SK-N-SH treated with all-trans-retinoic acid at 6 μM for 48 hours (cell line): ENCODE measurements at regions not wholly inside any gene's neighbourhood (a gene's known extent, or its start where the extent isn't known, plus 50 kb on each side); places are given as distances from the start of the nearest gene placed in this dataset.

Experiments used
- ATAC-seq: fragments of 200-7000 bp; cut with Tn5 transposase; 3 replicates; pipeline ENCODE4 v1.9.1; 2020; ENCODE audit warnings: mild to moderate bottlenecking, moderate library complexity
- ARNTL ChIP-seq: fragments of 450-650 bp; formaldehyde crosslinking; IDR thresholded peaks from 2 replicates; pipeline ENCODE4 v1.5.0; 2020; ENCODE audit warnings: low read depth, mild to moderate bottlenecking, moderate library complexity, borderline replicate concordance
- CSDC2 ChIP-seq: fragments of 250-450 bp; sonication (Bioruptor Pico); IDR thresholded peaks from 2 replicates; pipeline ENCODE4 v1.5.0; 2020; ENCODE audit warnings: mild to moderate bottlenecking, moderate library complexity
- ESRRG ChIP-seq: fragments of 250-450 bp; sonication (Bioruptor Pico); IDR thresholded peaks from 2 replicates; pipeline ENCODE4 v1.6.1; 2021; ENCODE audit warnings: mild to moderate bottlenecking
- GLIS3 ChIP-seq: fragments of 250-450 bp; sonication (Bioruptor Pico); IDR thresholded peaks from 2 replicates; pipeline ENCODE4 v1.5.0; 2020; ENCODE audit warnings: mild to moderate bottlenecking, moderate library complexity
- ISL1 ChIP-seq: fragments of 250-450 bp; sonication (Bioruptor Pico); IDR thresholded peaks from 2 replicates; pipeline ENCODE4 v2.1.2; 2022; ENCODE audit warnings: mild to moderate bottlenecking, moderate library complexity
- OSR1 ChIP-seq: fragments of 250-450 bp; sonication (Bioruptor Pico); IDR thresholded peaks from 2 replicates; pipeline ENCODE4 v1.8.0; 2022; ENCODE audit warnings: moderate library complexity, mild to moderate bottlenecking, inconsistent platforms
- PPARA ChIP-seq: fragments of 250-450 bp; sonication (Bioruptor Pico); IDR thresholded peaks from 2 replicates; pipeline ENCODE4 v1.5.0; 2020; ENCODE audit warnings: mild to moderate bottlenecking, borderline replicate concordance
- SNAI2 ChIP-seq: fragments of 250-450 bp; sonication (Bioruptor Pico); IDR thresholded peaks from 2 replicates; pipeline ENCODE4 v1.5.0; 2020; ENCODE audit warnings: mild to moderate bottlenecking, moderate library complexity
- TCF4 ChIP-seq: fragments of 250-450 bp; sonication (Bioruptor Pico); IDR thresholded peaks from 2 replicates; pipeline ENCODE4 v1.8.0; 2021; ENCODE audit warnings: mild to moderate bottlenecking, moderate library complexity, borderline replicate concordance
- TOX ChIP-seq: fragments of 250-450 bp; sonication (Bioruptor Pico); IDR thresholded peaks from 2 replicates; pipeline ENCODE4 v1.8.0; 2021; ENCODE audit warnings: mild to moderate bottlenecking, moderate library complexity, borderline replicate concordance
- ZFP30 ChIP-seq: fragments of 450-650 bp; formaldehyde crosslinking; IDR thresholded peaks from 2 replicates; pipeline ENCODE4 v1.5.0; 2022; ENCODE audit warnings: mild to moderate bottlenecking, moderate library complexity
- ZNF565 ChIP-seq: fragments of 450-650 bp; formaldehyde crosslinking; conservative IDR thresholded peaks from 2 replicates; pipeline ENCODE4 v1.5.0; 2020; ENCODE audit warnings: low read depth, mild to moderate bottlenecking, moderate library complexity
- ZNF8 ChIP-seq: fragments of 450-650 bp; formaldehyde crosslinking; IDR thresholded peaks from 2 replicates; pipeline ENCODE4 v1.5.0; 2020; ENCODE audit warnings: mild to moderate bottlenecking, moderate library complexity
- TF ChIP-seq, protein P1 (sequence below): fragments of 250-450 bp; sonication (Bioruptor Pico); IDR thresholded peaks from 2 replicates; pipeline ENCODE4 v1.8.0; 2020; ENCODE audit warnings: mild to moderate bottlenecking, moderate library complexity, borderline replicate concordance
- TF ChIP-seq, protein P2 (sequence below): fragments of 250-450 bp; sonication (Bioruptor Pico); IDR thresholded peaks from 2 replicates; pipeline ENCODE4 v1.8.0; 2021; ENCODE audit warnings: low read depth, mild to moderate bottlenecking, moderate library complexity, borderline replicate concordance
- TF ChIP-seq, protein P3 (sequence below): fragments of 250-450 bp; sonication (Bioruptor Pico); IDR thresholded peaks from 2 replicates; pipeline ENCODE4 v1.5.1; 2021; ENCODE audit warnings: mild to moderate bottlenecking, moderate library complexity
- TF ChIP-seq, protein P4 (sequence below): fragments of 250-450 bp; sonication (Bioruptor Pico); IDR thresholded peaks from 2 replicates; pipeline ENCODE4 v1.5.1; 2020; ENCODE audit warnings: low read depth, mild to moderate bottlenecking, moderate library complexity

DNA sequence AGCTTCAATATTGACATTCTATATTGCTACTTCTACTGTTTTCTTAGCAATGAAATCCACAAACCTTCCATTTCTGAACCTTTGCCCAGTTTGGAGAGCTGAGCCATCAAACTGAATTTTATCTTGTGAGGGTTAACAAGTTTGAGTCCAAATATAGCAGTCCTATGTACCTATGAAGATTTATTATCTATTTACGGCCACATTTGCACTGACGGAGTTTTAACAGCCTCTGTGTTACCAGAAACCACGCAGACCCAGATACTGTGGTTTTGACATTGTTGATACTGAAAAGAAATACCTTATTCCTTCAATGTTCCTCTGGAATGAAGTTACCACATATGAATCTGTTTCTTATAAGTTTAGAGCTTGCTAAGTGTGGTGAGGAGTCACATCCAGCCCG lies 172.6 kb downstream of the FGFR2 start:
- ATAC-seq, result no peak
- TF ChIP-seq GLIS3 (CRISPR knock-in tag) (no peak), OSR1 (CRISPR knock-in tag) (no peak), SNAI2 (no peak), PPARA (CRISPR knock-in tag) (no peak)
- TF ChIP-seq, protein P1, sequence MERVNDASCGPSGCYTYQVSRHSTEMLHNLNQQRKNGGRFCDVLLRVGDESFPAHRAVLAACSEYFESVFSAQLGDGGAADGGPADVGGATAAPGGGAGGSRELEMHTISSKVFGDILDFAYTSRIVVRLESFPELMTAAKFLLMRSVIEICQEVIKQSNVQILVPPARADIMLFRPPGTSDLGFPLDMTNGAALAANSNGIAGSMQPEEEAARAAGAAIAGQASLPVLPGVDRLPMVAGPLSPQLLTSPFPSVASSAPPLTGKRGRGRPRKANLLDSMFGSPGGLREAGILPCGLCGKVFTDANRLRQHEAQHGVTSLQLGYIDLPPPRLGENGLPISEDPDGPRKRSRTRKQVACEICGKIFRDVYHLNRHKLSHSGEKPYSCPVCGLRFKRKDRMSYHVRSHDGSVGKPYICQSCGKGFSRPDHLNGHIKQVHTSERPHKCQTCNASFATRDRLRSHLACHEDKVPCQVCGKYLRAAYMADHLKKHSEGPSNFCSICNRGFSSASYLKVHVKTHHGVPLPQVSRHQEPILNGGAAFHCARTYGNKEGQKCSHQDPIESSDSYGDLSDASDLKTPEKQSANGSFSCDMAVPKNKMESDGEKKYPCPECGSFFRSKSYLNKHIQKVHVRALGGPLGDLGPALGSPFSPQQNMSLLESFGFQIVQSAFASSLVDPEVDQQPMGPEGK, result no peak
- TF ChIP-seq, protein P2, sequence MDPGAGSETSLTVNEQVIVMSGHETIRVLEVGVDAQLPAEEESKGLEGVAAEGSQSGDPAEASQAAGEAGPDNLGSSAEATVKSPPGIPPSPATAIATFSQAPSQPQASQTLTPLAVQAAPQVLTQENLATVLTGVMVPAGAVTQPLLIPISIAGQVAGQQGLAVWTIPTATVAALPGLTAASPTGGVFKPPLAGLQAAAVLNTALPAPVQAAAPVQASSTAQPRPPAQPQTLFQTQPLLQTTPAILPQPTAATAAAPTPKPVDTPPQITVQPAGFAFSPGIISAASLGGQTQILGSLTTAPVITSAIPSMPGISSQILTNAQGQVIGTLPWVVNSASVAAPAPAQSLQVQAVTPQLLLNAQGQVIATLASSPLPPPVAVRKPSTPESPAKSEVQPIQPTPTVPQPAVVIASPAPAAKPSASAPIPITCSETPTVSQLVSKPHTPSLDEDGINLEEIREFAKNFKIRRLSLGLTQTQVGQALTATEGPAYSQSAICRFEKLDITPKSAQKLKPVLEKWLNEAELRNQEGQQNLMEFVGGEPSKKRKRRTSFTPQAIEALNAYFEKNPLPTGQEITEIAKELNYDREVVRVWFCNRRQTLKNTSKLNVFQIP (CRISPR knock-in tag), result no peak
- TF ChIP-seq, protein P3, sequence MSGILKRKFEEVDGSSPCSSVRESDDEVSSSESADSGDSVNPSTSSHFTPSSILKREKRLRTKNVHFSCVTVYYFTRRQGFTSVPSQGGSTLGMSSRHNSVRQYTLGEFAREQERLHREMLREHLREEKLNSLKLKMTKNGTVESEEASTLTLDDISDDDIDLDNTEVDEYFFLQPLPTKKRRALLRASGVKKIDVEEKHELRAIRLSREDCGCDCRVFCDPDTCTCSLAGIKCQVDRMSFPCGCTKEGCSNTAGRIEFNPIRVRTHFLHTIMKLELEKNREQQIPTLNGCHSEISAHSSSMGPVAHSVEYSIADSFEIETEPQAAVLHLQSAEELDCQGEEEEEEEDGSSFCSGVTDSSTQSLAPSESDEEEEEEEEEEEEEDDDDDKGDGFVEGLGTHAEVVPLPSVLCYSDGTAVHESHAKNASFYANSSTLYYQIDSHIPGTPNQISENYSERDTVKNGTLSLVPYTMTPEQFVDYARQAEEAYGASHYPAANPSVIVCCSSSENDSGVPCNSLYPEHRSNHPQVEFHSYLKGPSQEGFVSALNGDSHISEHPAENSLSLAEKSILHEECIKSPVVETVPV (CRISPR knock-in tag), result no peak

DNA sequence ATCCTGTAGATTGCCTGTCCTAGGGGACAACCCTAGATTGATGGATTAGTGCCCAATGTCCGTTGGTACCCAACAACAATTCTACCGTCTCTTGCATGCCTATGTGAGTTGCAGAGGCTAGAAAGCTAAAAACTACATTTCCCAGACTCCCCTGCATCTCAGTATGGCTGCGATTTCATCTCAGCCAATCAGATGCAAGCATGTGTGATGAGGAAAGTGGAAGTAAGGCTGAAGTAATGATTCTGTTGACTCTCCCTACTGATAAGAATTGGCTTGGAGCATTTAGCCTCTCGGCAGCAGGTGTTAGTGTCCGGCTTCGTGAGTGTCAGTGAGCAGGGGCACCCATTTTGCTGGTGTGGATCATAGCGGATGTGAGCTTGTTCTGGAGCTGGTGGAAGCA lies 171.9 kb downstream of the FGFR2 start:
- no peak for ATAC-seq
- TF ChIP-seq ZNF8 (CRISPR knock-in tag) (no peak), ARNTL (CRISPR knock-in tag) (no peak), ZFP30 (CRISPR knock-in tag) (no peak), ISL1 (CRISPR knock-in tag) (no peak), ZNF565 (CRISPR knock-in tag) (no peak), CSDC2 (CRISPR knock-in tag) (no peak), TCF4 (CRISPR knock-in tag) (no peak), TOX (CRISPR knock-in tag) (no peak), ESRRG (CRISPR knock-in tag) (no peak)
- TF ChIP-seq, protein P3 (CRISPR knock-in tag), result no peak
- TF ChIP-seq, protein P4, sequence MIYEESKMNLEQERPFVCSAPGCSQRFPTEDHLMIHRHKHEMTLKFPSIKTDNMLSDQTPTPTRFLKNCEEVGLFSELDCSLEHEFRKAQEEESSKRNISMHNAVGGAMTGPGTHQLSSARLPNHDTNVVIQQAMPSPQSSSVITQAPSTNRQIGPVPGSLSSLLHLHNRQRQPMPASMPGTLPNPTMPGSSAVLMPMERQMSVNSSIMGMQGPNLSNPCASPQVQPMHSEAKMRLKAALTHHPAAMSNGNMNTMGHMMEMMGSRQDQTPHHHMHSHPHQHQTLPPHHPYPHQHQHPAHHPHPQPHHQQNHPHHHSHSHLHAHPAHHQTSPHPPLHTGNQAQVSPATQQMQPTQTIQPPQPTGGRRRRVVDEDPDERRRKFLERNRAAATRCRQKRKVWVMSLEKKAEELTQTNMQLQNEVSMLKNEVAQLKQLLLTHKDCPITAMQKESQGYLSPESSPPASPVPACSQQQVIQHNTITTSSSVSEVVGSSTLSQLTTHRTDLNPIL, result no peak
- TF ChIP-seq, protein P2 (CRISPR knock-in tag), result no peak
